GM19467 (cell line): ENCODE measurements at regions not wholly inside any gene's neighbourhood (a gene's known extent, or its start where the extent isn't known, plus 50 kb on each side); places are given as distances from the start of the nearest gene placed in this dataset.

ENCODE experiments used
- ATAC-seq: cut with Tn5 transposase; IDR thresholded peaks from one replicate; pipeline ENCODE4 v1.9.1; 2021; ENCODE audit warnings: mild to moderate bottlenecking, moderate library complexity; ENCODE audit not compliant: unreplicated experiment

DNA sequence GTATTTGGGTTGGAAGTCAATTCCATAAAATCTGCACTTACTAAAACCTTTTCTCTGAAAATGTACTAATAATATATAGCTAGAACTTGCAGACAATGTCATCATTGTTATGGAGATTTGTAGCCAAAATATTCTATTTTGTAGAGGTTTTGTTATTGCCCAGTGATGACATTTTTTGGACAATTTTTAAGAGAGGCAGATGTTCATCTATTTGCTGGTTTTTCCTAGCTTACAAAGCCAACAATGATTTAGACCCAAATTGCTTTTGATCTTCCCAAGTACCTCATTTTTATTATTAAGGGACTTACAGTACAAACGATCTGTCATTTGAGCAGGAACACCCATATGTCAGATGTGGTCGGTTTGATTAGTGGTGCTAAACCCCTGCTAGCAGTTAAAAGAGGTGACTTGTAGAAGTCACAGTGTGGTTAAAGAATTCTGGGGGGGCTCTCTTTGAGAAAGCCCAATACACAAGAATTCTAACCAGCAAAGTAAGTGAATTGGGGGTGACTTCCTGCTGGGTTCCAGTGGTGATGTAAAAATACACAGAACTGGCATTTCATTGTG is 136.2 kb downstream of the KIT start:
- ATAC-seq: no peak
